T1000 (cell line): ENCODE measurements at regions not wholly inside any gene's neighbourhood (a gene's known extent, or its start where the extent isn't known, plus 50 kb on each side); places are given as distances from the start of the nearest gene placed in this dataset.

Experiments
- DNase-seq: peaks from one replicate; lab custom pipeline; 2025; ENCODE audit warnings: mixed read lengths; lab: John Stamatoyannopoulos, UW

DNA sequence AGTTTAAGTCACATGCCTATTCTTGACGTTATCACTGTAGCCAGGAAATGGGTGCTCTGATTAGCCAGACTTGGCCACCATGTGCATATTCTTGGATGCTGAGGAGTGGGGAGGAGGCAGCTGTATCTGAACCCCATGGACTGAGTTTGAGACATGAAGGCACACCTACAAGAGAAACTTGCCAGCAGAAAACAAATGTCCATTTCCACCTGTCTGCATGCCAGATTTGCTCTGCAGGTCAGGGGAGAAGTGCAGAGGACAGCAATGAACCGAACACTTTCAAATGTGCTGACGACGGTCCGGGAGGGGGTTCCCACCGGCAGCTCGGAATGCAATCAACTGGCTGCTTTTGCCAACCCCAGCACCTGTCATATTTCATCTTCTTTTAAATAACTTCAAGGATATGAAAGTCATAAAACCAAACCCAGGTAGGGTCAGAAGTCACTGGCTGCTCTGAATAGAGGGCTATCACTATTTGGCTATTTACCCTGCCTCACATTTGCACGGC lies 287.8 kb upstream of the N4BP1 start:
- DNase-seq = no peak

DNA sequence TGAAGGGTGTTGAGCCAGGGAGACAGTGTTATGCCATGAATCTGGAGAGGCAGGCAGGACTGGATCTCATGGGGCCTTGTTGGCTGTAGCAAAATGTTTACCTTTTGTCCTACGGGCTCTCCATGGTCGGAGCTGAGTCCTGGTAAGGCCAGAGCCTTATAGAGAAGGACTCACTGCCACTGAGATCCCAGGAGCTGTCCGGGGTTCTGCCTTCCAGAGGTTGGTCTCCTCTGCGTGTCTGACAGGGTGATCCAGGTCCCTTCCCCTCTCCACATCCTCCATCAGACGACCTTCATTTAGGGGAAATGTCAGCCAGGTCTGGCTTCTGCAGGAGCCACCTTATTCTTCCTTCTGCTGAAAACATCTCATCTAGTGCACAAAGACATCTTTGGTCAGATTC lies 285.2 kb upstream of the N4BP1 start:
- no peak for DNase-seq

GRCh38 chr16:48892893-48893292 lies 282.9 kb upstream of the N4BP1 start:
- DNase-seq = no peak

GRCh38 chr16:48887646-48888210 lies 277.7 kb upstream of the N4BP1 start:
- DNase-seq = no peak

- DNase-seq = no peak
Measured at GRCh38 chr16:48885471-48885870, 275.5 kb upstream of the N4BP1 start.

DNA sequence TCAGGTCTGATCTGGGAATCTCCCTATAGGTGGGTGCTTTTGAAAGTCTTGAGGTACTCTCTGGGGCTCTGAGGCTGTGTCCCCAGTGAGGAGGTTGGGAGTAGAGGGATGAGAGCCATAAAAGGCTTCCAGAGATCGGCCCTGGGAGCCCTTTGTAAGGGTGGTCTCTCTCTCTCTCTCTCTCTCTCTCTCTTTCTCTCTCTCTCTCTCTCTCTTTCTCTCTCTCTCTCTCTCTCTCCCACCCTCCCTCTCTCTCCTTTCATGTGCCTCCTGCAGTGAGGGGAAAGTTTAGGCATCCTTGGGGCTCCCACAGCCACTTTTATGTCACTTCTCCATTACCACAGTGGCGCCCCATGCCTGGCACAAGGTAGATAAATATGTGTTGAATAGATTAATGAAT lies 271.3 kb upstream of the N4BP1 start:
- no peak for DNase-seq

DNA sequence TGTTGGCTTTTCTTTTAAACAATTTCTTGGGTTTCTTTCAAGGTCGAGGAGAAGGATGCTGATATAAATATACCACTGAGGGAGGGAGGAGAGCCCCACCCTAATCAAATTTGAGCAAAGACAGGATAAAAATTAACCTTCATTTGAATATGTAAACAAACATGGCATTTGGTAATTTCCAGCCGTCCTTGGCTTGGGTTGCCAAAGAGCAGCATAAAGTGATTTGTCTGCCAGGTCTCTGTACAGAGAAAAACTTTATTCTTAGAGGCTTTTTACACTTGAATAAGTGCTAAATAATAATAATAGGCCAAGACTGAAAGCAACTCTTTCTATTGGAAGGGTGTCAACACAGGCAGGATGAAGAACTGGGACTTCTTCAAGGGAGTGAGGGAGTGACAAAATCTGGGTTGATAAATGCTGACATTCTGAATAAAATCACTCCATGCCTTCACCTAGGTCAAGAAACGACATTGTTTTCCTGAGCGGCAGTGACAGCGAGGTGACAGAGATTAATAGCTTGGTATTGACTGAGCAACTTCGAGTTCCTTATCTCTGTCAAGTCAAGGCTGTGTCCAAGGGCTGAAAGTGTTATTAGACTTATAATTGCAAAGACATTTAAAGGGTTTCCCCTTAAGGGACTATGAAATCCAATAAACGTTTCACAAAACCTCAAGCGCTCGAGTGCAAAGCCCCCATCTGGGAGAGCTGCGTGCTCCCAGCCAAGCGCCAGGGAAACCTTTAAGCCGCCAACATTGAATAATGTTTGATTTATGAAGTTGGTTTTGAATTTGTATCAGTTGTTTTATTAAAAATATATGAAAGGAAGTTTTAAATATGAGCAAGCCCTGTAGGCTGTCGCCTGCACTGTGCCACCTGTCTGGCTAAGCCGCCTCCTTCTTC lies 269.5 kb upstream of the N4BP1 start:
- DNase-seq = no peak

GRCh38 chr16:48877946-48878345 lies 268.0 kb upstream of the N4BP1 start:
- DNase-seq = no peak

- DNase-seq = no peak
Measured at GRCh38 chr16:48870141-48870540, 260.2 kb upstream of the N4BP1 start.

DNA sequence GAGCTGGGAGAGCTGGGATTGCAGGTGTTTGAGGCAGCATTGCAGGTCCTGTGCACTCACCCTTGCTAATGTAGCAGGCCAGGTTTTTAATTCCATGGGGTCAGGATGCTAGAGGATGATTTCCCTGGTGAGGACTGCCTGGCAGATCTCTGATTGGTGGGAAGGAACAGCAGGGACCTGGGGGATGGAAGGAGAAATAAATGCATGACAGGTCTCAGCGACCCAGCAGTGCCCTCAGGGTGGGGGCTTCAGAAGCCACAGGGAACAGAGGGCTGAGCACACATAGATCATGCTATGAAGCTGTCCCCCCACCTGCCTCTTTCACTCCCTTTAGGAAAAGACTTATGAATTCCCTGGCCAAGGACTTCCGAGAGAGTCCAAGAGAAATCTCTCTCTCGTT lies 255.5 kb upstream of the N4BP1 start:
- no peak for DNase-seq

GRCh38 chr16:48864055-48864454 lies 254.1 kb upstream of the N4BP1 start:
- DNase-seq = no peak

- DNase-seq = peak; percentile 33
Measured at GRCh38 chr16:48862087-48862532, 252.1 kb upstream of the N4BP1 start.

DNA sequence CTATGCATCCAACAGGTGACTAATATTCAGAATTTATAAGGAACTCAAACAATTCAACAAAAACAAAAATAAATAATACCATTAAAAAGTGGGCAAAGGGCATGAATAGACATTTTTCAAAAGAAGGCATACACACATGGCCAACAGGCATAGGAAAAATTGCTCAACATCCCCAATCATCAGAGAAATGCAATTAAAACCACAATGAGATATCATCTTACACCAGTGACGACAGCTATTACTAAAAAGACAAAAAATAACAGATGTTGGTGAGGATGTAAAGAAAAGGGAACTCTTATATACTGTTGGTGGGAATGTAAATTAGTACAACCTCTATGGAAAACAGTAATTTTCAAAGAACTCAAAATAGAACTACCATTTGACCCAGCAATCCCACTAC lies 250.4 kb upstream of the N4BP1 start:
- no peak for DNase-seq

- no peak for DNase-seq
Measured at GRCh38 chr16:48852951-48853350, 243.0 kb upstream of the N4BP1 start.

DNA sequence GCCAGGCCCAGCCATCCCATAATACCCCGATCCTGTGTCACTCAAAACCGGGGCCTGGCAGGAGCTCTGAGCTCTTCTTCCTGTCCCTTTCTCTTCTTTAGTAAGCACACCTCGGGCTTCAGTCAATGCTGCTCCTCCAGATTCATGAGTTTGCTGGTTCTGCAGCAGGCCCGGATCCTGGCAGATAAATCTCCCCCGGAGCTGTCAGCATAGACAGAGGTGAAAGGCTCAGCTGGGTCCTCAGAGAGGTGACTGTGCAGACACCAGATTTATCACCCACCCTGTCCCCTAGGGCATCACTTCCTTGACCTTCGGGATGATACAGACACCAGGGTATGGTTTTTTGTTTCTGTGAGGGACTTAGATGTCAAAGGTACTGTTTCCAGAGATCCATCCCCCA lies 242.5 kb upstream of the N4BP1 start:
- no peak for DNase-seq

- no peak for DNase-seq
Measured at GRCh38 chr16:48850097-48850770, 240.3 kb upstream of the N4BP1 start.

- no peak for DNase-seq
Measured at GRCh38 chr16:48846277-48846676, 236.3 kb upstream of the N4BP1 start.

DNA sequence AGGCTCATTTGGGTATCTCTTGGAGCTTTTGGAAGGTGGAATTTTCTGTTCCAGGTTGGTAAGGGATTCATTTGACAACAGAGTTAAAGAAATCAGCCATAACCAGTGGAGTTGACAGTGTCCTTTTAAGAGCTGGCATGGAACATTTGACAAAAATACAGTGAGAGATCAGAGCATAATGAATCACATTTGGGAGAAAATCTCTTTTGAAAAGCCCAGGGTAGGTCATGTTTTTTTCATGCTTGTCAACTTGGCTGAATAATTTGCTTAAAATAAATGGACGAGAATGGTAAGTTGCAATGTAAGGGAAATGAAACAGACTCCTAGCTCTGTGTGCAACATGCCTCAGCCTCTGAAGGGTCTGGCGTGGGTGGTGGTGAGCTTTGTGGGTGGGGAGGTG lies 235.3 kb upstream of the N4BP1 start:
- no peak for DNase-seq

- DNase-seq = no peak
Measured at GRCh38 chr16:48838349-48838748, 228.4 kb upstream of the N4BP1 start.

- no peak for DNase-seq
Measured at GRCh38 chr16:48836636-48837035, 226.7 kb upstream of the N4BP1 start.

GRCh38 chr16:48836067-48836466 lies 226.1 kb upstream of the N4BP1 start:
- no peak for DNase-seq

DNA sequence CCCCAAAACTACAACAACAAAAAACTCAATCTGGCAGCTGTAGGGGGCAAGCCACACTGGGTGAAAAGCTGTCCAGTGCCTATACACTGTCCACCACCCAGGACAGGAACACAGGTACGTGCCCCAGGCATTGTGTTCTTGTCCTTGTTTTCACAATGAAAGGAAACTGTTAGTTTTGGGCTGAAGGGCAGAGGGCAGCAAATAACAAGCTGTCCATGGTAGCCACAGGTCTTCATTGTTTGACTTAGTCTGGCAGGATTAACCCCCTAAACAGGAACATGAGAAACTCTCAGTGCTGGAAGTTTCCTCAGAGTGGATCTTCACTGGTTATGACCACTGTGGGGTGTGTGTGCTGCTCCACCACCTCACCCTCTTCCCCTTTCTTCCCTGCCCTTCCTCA lies 224.6 kb upstream of the N4BP1 start:
- no peak for DNase-seq

- DNase-seq = no peak
Measured at GRCh38 chr16:48833461-48833860, 223.5 kb upstream of the N4BP1 start.
